Endodermal cell (in vitro differentiated cells): ENCODE measurements at regions not wholly inside any gene's neighbourhood (a gene's known extent, or its start where the extent isn't known, plus 50 kb on each side); places are given as distances from the start of the nearest gene placed in this dataset.

ENCODE experiments used
- DNase-seq: peaks from one replicate; pipeline ENCODE4 v3.0.0-alpha.2; 2017
- H3K27ac ChIP-seq: 2 replicates; pipeline ENCODE4 v1.5.1; 2013; ENCODE audit warnings: mild to moderate bottlenecking, low read depth, low read length, moderate library complexity
- H3K27me3 ChIP-seq: 2 replicates; pipeline ENCODE4 v1.6.1; 2013; ENCODE audit warnings: mild to moderate bottlenecking, low read length, moderate library complexity; ENCODE audit not compliant: insufficient read depth, control insufficient read depth, poor library complexity, severe bottlenecking
- H3K36me3 ChIP-seq: 2 replicates; pipeline ENCODE4 v1.7.0; 2013; ENCODE audit warnings: mild to moderate bottlenecking, low read length, moderate library complexity; ENCODE audit not compliant: control insufficient read depth, insufficient read depth
- H3K4me1 ChIP-seq: one replicate; pipeline ENCODE4 v1.7.0; 2013; ENCODE audit warnings: low read length; ENCODE audit not compliant: control insufficient read depth, insufficient read depth
- H3K4me3 ChIP-seq: 2 replicates; pipeline ENCODE4 v1.5.1; 2013; ENCODE audit warnings: mild to moderate bottlenecking, low read length, moderate library complexity
- H3K9ac ChIP-seq: 2 replicates; pipeline ENCODE4 v1.6.1; 2013; ENCODE audit warnings: mild to moderate bottlenecking, low read length, moderate library complexity; ENCODE audit not compliant: poor library complexity, severe bottlenecking; ENCODE audit errors: extremely low read depth
- H3K9me3 ChIP-seq: 2 replicates; pipeline ENCODE4 v1.6.1; 2013; ENCODE audit warnings: mild to moderate bottlenecking, low read length, moderate library complexity; ENCODE audit not compliant: control insufficient read depth
- H3K27ac Mint-ChIP-seq: 2 replicates; pipeline ENCODE4 v1.8.0; 2020; ENCODE audit warnings: mixed read lengths
- H3K27me3 Mint-ChIP-seq: 2 replicates; pipeline ENCODE4 v1.8.0; 2021; ENCODE audit warnings: mild to moderate bottlenecking, mixed read lengths; ENCODE audit not compliant: insufficient read depth
- H3K36me3 Mint-ChIP-seq: 2 replicates; pipeline ENCODE4 v1.8.0; 2020; ENCODE audit warnings: low read depth, mixed read lengths
- H3K4me1 Mint-ChIP-seq: 2 replicates; pipeline ENCODE4 v1.8.0; 2020; ENCODE audit warnings: mixed read lengths
- H3K4me3 Mint-ChIP-seq: 2 replicates; pipeline ENCODE4 v1.8.0; 2020; ENCODE audit warnings: mild to moderate bottlenecking, moderate library complexity, mixed read lengths
- H3K9me3 Mint-ChIP-seq: 2 replicates; pipeline ENCODE4 v1.8.0; 2020; ENCODE audit warnings: mild to moderate bottlenecking, mixed read lengths
- CTCF ChIP-seq: fragments of 200-600 bp; sonication (generic); conservative IDR thresholded peaks from 2 replicates; pipeline ENCODE4 v1.5.0; 2021; ENCODE audit warnings: antibody characterized with exemption, mild to moderate bottlenecking
- WGBS, 2 experiments: methylation state at CpG; one replicate each; pipeline versions ENCODE4 v1.1.5 to v1.1.7; 2013; ENCODE audit warnings: missing lambda C conversion rate in 2 of 2, mixed read lengths in 1 of 2; ENCODE audit not compliant: insufficient coverage in 1 of 2, insufficient read length in 1 of 2; 5-methylcytosine and 5-hydroxymethylcytosine counted together

- peaks cover under 1% of the 10 kb centered on the region for H3K4me1 Mint-ChIP-seq
- no peaks in the 10 kb centered on the region for H3K27me3 Mint-ChIP-seq
- Histone ChIP-seq H3K27ac (no peak overlapping the region), H3K9me3 (no peaks in the 10 kb centered on the region), H3K9ac (no peak overlapping the region), H3K27me3 (no peaks in the 10 kb centered on the region), H3K36me3 (no peaks in the 10 kb centered on the region), H3K4me3 (no peak overlapping the region), H3K4me1 (no peaks in the 10 kb centered on the region)
- no peaks in the 10 kb centered on the region for H3K36me3 Mint-ChIP-seq
- H3K27ac Mint-ChIP-seq, result no peak overlapping the region
- no peak for DNase-seq
- no peaks in the 10 kb centered on the region for H3K9me3 Mint-ChIP-seq
- no peak overlapping the region for H3K4me3 Mint-ChIP-seq
- TF ChIP-seq CTCF, result no peak
- 84 to 85% methylated on average over 4 to 6 of the region's 6 CpGs for WGBS, 2 experiments
Observed at GRCh38 chr2:21916934-21917522, 793.3 kb downstream of the TDRD15 start.

GRCh38 chr2:21920721-21921120 is 797.0 kb downstream of the TDRD15 start:
- H3K27ac ChIP-seq, result no peak overlapping the region
- H3K4me1 Mint-ChIP-seq, result peaks cover 2% of the 10 kb centered on the region
- 95 to 96% methylated on average over 4 of the region's 4 CpGs for WGBS, 2 experiments

GRCh38 chr2:21924640-21925285 is 801.0 kb downstream of the TDRD15 start:
- H3K9me3 ChIP-seq, result peaks cover 33% of the 10 kb centered on the region
- H3K9ac ChIP-seq, result no peak overlapping the region
- no peak for DNase-seq
- no peaks in the 10 kb centered on the region for H3K4me1 ChIP-seq
- no peak for TF ChIP-seq CTCF
- Mint-ChIP-seq H3K9me3 (peaks cover 15% of the 10 kb centered on the region), H3K36me3 (no peaks in the 10 kb centered on the region), H3K27ac (no peak overlapping the region), H3K27me3 (no peaks in the 10 kb centered on the region), H3K4me1 (peaks cover 2% of the 10 kb centered on the region), H3K4me3 (no peak overlapping the region)
- no peaks in the 10 kb centered on the region for H3K27me3 ChIP-seq
- no peaks in the 10 kb centered on the region for H3K36me3 ChIP-seq
- no peak overlapping the region for H3K4me3 ChIP-seq
- no peak overlapping the region for H3K27ac ChIP-seq
- WGBS, 2 experiments, result 96 to 100% methylated on average over 1 to 2 of the region's 2 CpGs

More at GRCh38 chr2:21920721-21921120, 797.0 kb downstream of the TDRD15 start:
- no peak overlapping the region for H3K4me3 ChIP-seq
- Mint-ChIP-seq H3K36me3 (no peaks in the 10 kb centered on the region), H3K27ac (no peak overlapping the region), H3K4me3 (no peak overlapping the region), H3K27me3 (no peaks in the 10 kb centered on the region), H3K9me3 (peaks cover 8% of the 10 kb centered on the region)
- peaks cover 21% of the 10 kb centered on the region for H3K9me3 ChIP-seq
- H3K9ac ChIP-seq, result no peak overlapping the region
- DNase-seq, result no peak
- no peak for TF ChIP-seq CTCF
- no peaks in the 10 kb centered on the region for H3K4me1 ChIP-seq
- H3K27me3 ChIP-seq, result no peaks in the 10 kb centered on the region
- H3K36me3 ChIP-seq, result no peaks in the 10 kb centered on the region
